OCI-LY7 (cell line): ENCODE measurements at regions not wholly inside any gene's neighbourhood (a gene's known extent, or its start where the extent isn't known, plus 50 kb on each side); places are given as distances from the start of the nearest gene placed in this dataset.

ENCODE experiments used
- EZH2phosphoT487 ChIP-seq: fragments of 200-600 bp; sonication (generic); IDR thresholded peaks from 2 replicates; pipeline ENCODE4 v1.6.1; 2018; ENCODE audit warnings: low read depth, borderline replicate concordance, mild to moderate bottlenecking, mixed run types, antibody characterized with exemption, low read length, moderate library complexity, mixed read lengths
- TF ChIP-seq, protein P1 (sequence below): fragments of 200-600 bp; sonication (generic); conservative IDR thresholded peaks from 2 replicates; pipeline ENCODE4 v1.5.1; 2014; ENCODE audit warnings: mild to moderate bottlenecking, antibody characterized with exemption, low read length, moderate library complexity, mixed read lengths

GRCh38 chrX:96211953-96212352, 472.7 kb upstream of the DIAPH2 start:
- TF ChIP-seq, protein P1, sequence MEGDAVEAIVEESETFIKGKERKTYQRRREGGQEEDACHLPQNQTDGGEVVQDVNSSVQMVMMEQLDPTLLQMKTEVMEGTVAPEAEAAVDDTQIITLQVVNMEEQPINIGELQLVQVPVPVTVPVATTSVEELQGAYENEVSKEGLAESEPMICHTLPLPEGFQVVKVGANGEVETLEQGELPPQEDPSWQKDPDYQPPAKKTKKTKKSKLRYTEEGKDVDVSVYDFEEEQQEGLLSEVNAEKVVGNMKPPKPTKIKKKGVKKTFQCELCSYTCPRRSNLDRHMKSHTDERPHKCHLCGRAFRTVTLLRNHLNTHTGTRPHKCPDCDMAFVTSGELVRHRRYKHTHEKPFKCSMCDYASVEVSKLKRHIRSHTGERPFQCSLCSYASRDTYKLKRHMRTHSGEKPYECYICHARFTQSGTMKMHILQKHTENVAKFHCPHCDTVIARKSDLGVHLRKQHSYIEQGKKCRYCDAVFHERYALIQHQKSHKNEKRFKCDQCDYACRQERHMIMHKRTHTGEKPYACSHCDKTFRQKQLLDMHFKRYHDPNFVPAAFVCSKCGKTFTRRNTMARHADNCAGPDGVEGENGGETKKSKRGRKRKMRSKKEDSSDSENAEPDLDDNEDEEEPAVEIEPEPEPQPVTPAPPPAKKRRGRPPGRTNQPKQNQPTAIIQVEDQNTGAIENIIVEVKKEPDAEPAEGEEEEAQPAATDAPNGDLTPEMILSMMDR: no peak
- no peak for TF ChIP-seq EZH2phosphoT487
